ENCODE measurements at regions not wholly inside any gene's neighbourhood (a gene's known extent, or its start where the extent isn't known, plus 50 kb on each side); places are given as distances from the start of the nearest gene placed in this dataset.

GRCh38 chr20:24049081-24049480 is 60.5 kb upstream of the GGTLC1 start:
- no peak for ATAC-seq (ENCODE audit: low read depth in 2 of 2)
- Mint-ChIP-seq H3K4me3 (no peak overlapping the region), H3K4me1 (no peaks in the 10 kb centered on the region)

GRCh38 chr20:24048024-24048611 is 59.5 kb upstream of the GGTLC1 start:
- Mint-ChIP-seq H3K4me3 (no peak overlapping the region), H3K9me3 (no peaks in the 10 kb centered on the region), H3K27me3 (peaks cover 0 to 5% (median 0%) of the 10 kb centered on the region in 3 donors), H3K27ac (no peak overlapping the region), H3K36me3 (no peaks in the 10 kb centered on the region), H3K4me1 (no peaks in the 10 kb centered on the region)
- DNase-seq = no peak
- no peak for ATAC-seq (ENCODE audit: low read depth in 2 of 2)

More at GRCh38 chr20:24049081-24049480, 60.5 kb upstream of the GGTLC1 start:
- no peak for DNase-seq
- H3K27ac Mint-ChIP-seq = no peak overlapping the region
- no peaks in the 10 kb centered on the region for H3K9me3 Mint-ChIP-seq
- H3K27me3 Mint-ChIP-seq = peaks cover 0 to 5% (median 0%) of the 10 kb centered on the region in 3 donors
- no peaks in the 10 kb centered on the region for H3K36me3 Mint-ChIP-seq

- Mint-ChIP-seq H3K4me1 (no peaks in the 10 kb centered on the region), H3K27ac (no peak overlapping the region), H3K27me3 (peaks cover 0 to 5% (median 0%) of the 10 kb centered on the region in 3 donors), H3K9me3 (no peaks in the 10 kb centered on the region), H3K36me3 (no peaks in the 10 kb centered on the region), H3K4me3 (no peak overlapping the region)
- DNase-seq (no peak), ATAC-seq (ENCODE audit: low read depth in 2 of 2) (no peak)
Observed at GRCh38 chr20:24046888-24047287, 58.3 kb upstream of the GGTLC1 start.

- Mint-ChIP-seq H3K36me3 (no peaks in the 10 kb centered on the region), H3K4me3 (no peak overlapping the region), H3K27me3 (peaks cover 0 to 4% (median 0%) of the 10 kb centered on the region in 3 donors), H3K27ac (no peak overlapping the region), H3K9me3 (no peaks in the 10 kb centered on the region), H3K4me1 (no peaks in the 10 kb centered on the region)
- no peak for DNase-seq
- ATAC-seq (ENCODE audit: low read depth in 2 of 2) = no peak
Observed at GRCh38 chr20:24045621-24046318, 57.2 kb upstream of the GGTLC1 start.

DNA sequence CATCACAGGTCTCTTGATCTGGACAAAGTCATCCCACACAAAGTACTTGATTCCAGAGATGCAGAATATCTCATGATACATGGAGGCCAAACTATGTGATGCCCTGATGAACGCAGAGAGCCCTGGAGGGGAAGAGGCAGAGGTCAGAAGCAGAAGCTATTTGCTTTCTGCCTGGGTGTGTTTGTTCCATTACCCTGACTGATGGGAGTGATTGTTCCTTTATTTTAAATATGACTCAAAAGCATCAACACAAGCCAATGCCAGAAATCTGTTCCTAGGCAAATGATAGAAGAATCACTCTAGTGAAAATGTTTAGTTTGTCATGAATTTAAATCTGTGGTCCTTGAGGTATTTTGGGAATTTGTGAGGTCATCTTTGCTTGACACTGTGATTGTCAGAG is 54.7 kb upstream of the GGTLC1 start:
- DNase-seq (no peak), ATAC-seq (ENCODE audit: low read depth in 2 of 2) (no peak)
- Mint-ChIP-seq H3K9me3 (no peaks in the 10 kb centered on the region), H3K27me3 (no peaks in the 10 kb centered on the region), H3K36me3 (no peaks in the 10 kb centered on the region), H3K27ac (no peak overlapping the region), H3K4me3 (no peak overlapping the region), H3K4me1 (no peaks in the 10 kb centered on the region)

DNA sequence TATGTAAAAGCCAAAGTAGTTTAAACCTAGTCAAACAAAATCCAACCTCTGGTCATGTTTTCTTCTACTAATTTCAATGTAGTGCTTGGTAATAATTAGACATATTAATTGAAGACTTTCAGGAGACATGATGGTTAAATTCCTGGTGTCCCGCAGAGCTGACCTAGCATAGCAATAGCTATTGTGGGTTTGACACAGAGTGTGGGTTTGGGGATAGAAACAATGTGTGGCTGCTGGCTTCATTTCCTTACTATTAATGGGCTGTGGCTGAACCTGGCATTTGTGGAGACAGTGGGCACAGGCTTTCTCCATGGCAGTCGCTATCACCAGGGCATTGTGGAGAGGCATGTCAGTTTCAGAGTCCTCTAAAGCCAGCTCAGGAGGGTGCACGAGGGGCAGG is 54.1 kb upstream of the GGTLC1 start:
- no peaks in the 10 kb centered on the region for H3K36me3 Mint-ChIP-seq
- H3K4me1 Mint-ChIP-seq = no peaks in the 10 kb centered on the region
- H3K9me3 Mint-ChIP-seq = no peaks in the 10 kb centered on the region
- H3K27me3 Mint-ChIP-seq = no peaks in the 10 kb centered on the region
- ATAC-seq (ENCODE audit: low read depth in 2 of 2) (no peak), DNase-seq (no peak)
- H3K4me3 Mint-ChIP-seq = no peak overlapping the region
- H3K27ac Mint-ChIP-seq = no peak overlapping the region

DNA sequence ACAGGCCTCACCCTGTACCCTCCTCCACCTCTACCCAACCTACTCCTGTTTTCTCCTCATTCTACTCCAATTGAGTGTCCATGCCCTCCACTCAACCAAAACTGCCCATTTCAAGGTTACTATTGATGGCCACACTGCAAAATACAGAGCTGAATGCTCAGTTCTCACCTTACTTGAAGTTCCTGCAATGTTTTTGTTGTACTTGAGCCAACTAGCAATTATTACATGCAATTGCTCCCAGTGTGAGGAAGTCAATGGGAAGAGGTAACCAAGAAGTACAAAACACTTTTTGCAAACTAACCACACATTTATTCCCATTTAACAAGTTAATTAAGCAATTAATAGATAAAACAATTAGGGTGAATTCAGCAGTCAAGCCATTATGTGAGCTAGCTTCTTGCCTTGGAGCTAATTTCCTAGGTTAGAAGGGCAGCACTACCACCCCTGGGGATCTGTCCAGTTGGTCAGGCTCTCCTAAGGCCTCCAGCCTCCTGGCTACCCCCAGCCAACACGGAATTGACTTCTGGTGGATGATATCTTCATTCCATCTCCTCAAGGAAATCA is 52.4 kb upstream of the GGTLC1 start:
- H3K27ac Mint-ChIP-seq = no peak overlapping the region
- no peaks in the 10 kb centered on the region for H3K27me3 Mint-ChIP-seq
- H3K9me3 Mint-ChIP-seq = no peaks in the 10 kb centered on the region
- no peak overlapping the region for H3K4me3 Mint-ChIP-seq
- H3K36me3 Mint-ChIP-seq = no peaks in the 10 kb centered on the region
- no peaks in the 10 kb centered on the region for H3K4me1 Mint-ChIP-seq
- DNase-seq (no peak), ATAC-seq (ENCODE audit: low read depth in 2 of 2) (no peak)

DNA sequence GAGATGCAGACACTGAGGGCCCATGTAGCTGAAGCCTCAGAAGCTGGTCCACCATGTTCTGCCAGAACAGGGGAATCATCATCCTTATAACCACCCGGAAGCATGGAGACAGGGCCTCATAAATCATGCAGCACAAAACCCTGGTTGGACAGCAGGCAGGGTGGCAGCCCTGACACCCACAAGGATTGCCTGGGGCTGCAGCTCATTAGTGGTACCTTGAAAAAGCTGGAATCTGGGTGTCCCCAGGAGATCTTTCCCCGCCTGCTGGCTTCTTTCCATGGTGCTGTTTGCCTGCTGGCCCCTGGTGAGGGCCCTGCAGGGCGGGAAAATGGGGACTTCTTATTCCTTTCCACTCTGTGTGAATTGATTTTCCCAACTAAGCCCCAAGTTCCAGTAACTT is 50.6 kb upstream of the GGTLC1 start:
- H3K9me3 Mint-ChIP-seq = no peaks in the 10 kb centered on the region
- no peaks in the 10 kb centered on the region for H3K4me1 Mint-ChIP-seq

More for the DNA sequence above, 50.6 kb upstream of the GGTLC1 start:
- no peak for DNase-seq
- no peak overlapping the region for H3K4me3 Mint-ChIP-seq
- ATAC-seq (ENCODE audit: low read depth in 2 of 2) = no peak
- no peaks in the 10 kb centered on the region for H3K36me3 Mint-ChIP-seq
- no peaks in the 10 kb centered on the region for H3K27me3 Mint-ChIP-seq
- no peak overlapping the region for H3K27ac Mint-ChIP-seq
